GM23338 (cell line): ENCODE measurements at regions not wholly inside any gene's neighbourhood (a gene's known extent, or its start where the extent isn't known, plus 50 kb on each side); places are given as distances from the start of the nearest gene placed in this dataset.
A peak's percentile ranks its signal among the peaks of the same experiment; 100 is the strongest.

Source experiments
- ATAC-seq: fragments of 200-7000 bp; cut with Tn5 transposase; 3 replicates; pipeline ENCODE4 v1.9.1; 2020
- DNase-seq: peaks from one replicate; pipeline ENCODE4 v3.0.0-alpha.2; 2015; ENCODE audit warnings: low spot score
- H2AFZ ChIP-seq: fragments of 200-600 bp; sonication (generic); 2 replicates; pipeline ENCODE4 v1.8.0; 2016; ENCODE audit warnings: antibody characterized with exemption, mild to moderate bottlenecking, moderate library complexity
- H3F3A ChIP-seq: fragments of 200-600 bp; sonication (generic); replicated peaks from 2 replicates; pipeline ENCODE4 v1.8.0; 2017; ENCODE audit warnings: antibody characterized with exemption, mixed run types, low read depth
- H3K27ac ChIP-seq: fragments of 200-600 bp; sonication (generic); 2 replicates; pipeline ENCODE4 v1.6.1; 2016; ENCODE audit warnings: low read depth
- H3K27me3 ChIP-seq: fragments of 200-600 bp; sonication (generic); 2 replicates; pipeline ENCODE4 v1.8.0; 2016; ENCODE audit warnings: mild to moderate bottlenecking, mixed run types, moderate library complexity; ENCODE audit not compliant: insufficient read depth
- H3K36me3 ChIP-seq: fragments of 200-600 bp; sonication (generic); 2 replicates; pipeline ENCODE4 v1.8.0; 2016; ENCODE audit warnings: mild to moderate bottlenecking; ENCODE audit not compliant: insufficient read depth
- H3K4me1 ChIP-seq: fragments of 200-600 bp; sonication (generic); 2 replicates; pipeline ENCODE4 v1.8.0; 2016; ENCODE audit warnings: mild to moderate bottlenecking, moderate library complexity; ENCODE audit not compliant: insufficient read depth
- H3K4me2 ChIP-seq: fragments of 200-600 bp; sonication (generic); 2 replicates; pipeline ENCODE4 v1.7.1; 2017; ENCODE audit warnings: mixed run types
- H3K4me3 ChIP-seq: fragments of 200-600 bp; sonication (generic); 2 replicates; pipeline ENCODE4 v1.6.1; 2016; ENCODE audit warnings: mixed run types
- H3K79me2 ChIP-seq: fragments of 200-600 bp; sonication (generic); replicated peaks from 2 replicates; pipeline ENCODE4 v1.8.0; 2017; ENCODE audit warnings: mild to moderate bottlenecking; ENCODE audit not compliant: insufficient read depth
- H3K9me2 ChIP-seq: fragments of 200-600 bp; sonication (generic); 2 replicates; pipeline ENCODE4 v1.8.0; 2017; ENCODE audit not compliant: insufficient read depth
- H4K20me1 ChIP-seq: fragments of 200-600 bp; sonication (generic); replicated peaks from 2 replicates; pipeline ENCODE4 v1.8.0; 2017; ENCODE audit warnings: mild to moderate bottlenecking; ENCODE audit not compliant: insufficient read depth
- H3K27ac Mint-ChIP-seq: 2 replicates; pipeline ENCODE4 v1.8.0; 2020; ENCODE audit warnings: inconsistent platforms, mild to moderate bottlenecking, moderate library complexity, mixed read lengths
- H3K27me3 Mint-ChIP-seq: 3 replicates; pipeline ENCODE4 v1.8.0; 2022; ENCODE audit warnings: low read depth, mild to moderate bottlenecking, moderate library complexity, mixed read lengths, inconsistent platforms; ENCODE audit not compliant: insufficient read depth, poor library complexity
- H3K36me3 Mint-ChIP-seq: 3 replicates; pipeline ENCODE4 v1.8.0; 2021; ENCODE audit warnings: low read depth, mild to moderate bottlenecking, inconsistent platforms, moderate library complexity, mixed read lengths
- H3K4me1 Mint-ChIP-seq: 3 replicates; pipeline ENCODE4 v1.8.0; 2020; ENCODE audit warnings: mild to moderate bottlenecking, inconsistent platforms, mixed read lengths
- H3K4me3 Mint-ChIP-seq: 3 replicates; pipeline ENCODE4 v1.8.0; 2021; ENCODE audit warnings: moderate library complexity, mild to moderate bottlenecking, inconsistent platforms, mixed read lengths
- H3K9me3 Mint-ChIP-seq: 3 replicates; pipeline ENCODE4 v1.8.0; 2020; ENCODE audit warnings: moderate library complexity, mild to moderate bottlenecking, inconsistent platforms, mixed read lengths
- CREB1 ChIP-seq: fragments of 250-450 bp; sonication (Bioruptor Pico); IDR thresholded peaks from 2 replicates; pipeline ENCODE4 v1.5.0; 2020; ENCODE audit warnings: low read depth, mild to moderate bottlenecking, moderate library complexity
- CTCF ChIP-seq, 2 experiments: fragments of 200-600 bp in 1 of 2; sonication (generic) in 1 of 2; conservative IDR thresholded peaks; 2 replicates each; pipeline versions ENCODE4 v1.5.1 to v1.6.1; 2016 to 2017; ENCODE audit warnings: antibody characterized with exemption in 2 of 2, low read depth in 2 of 2, mild to moderate bottlenecking in 2 of 2, moderate library complexity in 1 of 2
- EZH2phosphoT487 ChIP-seq: fragments of 200-600 bp; sonication (generic); IDR thresholded peaks from one replicate; pipeline ENCODE4 v1.8.1; 2018; ENCODE audit warnings: antibody characterized with exemption; ENCODE audit not compliant: unreplicated experiment
- JUNB ChIP-seq: IDR thresholded peaks from one replicate; pipeline ENCODE4 v1.6.1; 2016; ENCODE audit warnings: antibody characterized with exemption; ENCODE audit not compliant: unreplicated experiment
- NANOG ChIP-seq: IDR thresholded peaks from 2 replicates; pipeline ENCODE4 v1.6.1; 2016; ENCODE audit warnings: antibody characterized with exemption, borderline replicate concordance
- POLR2AphosphoS5 ChIP-seq: IDR thresholded peaks from 2 replicates; pipeline ENCODE4 v1.6.1; 2016; ENCODE audit warnings: antibody characterized with exemption, low read depth
- REST ChIP-seq: IDR thresholded peaks from one replicate; pipeline ENCODE4 v1.6.1; 2018; ENCODE audit warnings: antibody characterized with exemption; ENCODE audit not compliant: unreplicated experiment
- STAT1 ChIP-seq: IDR thresholded peaks from one replicate; pipeline ENCODE4 v1.6.1; 2016; ENCODE audit warnings: antibody characterized with exemption; ENCODE audit not compliant: unreplicated experiment
- ZNF114 ChIP-seq: fragments of 250-450 bp; sonication (Bioruptor Pico); IDR thresholded peaks from 2 replicates; pipeline ENCODE4 v1.5.0; 2020; ENCODE audit warnings: mild to moderate bottlenecking, moderate library complexity
- ZNF462 ChIP-seq: fragments of 250-450 bp; sonication (Bioruptor Pico); IDR thresholded peaks from 2 replicates; pipeline ENCODE4 v1.5.0; 2020; ENCODE audit warnings: mild to moderate bottlenecking, moderate library complexity

GRCh38 chr18:55862693-55863390 is 274.9 kb upstream of the TCF4 start (continued):
- no peak for TF ChIP-seq CTCF (conservative IDR thresholded peaks at IDR 0.05; ENCODE audit: low read depth in 2 of 2)
- no peak for TF ChIP-seq CREB1 (CRISPR knock-in tag)
- no peak for TF ChIP-seq NANOG
- TF ChIP-seq REST: no peak
- TF ChIP-seq STAT1: no peak
- no peak for TF ChIP-seq EZH2phosphoT487
- TF ChIP-seq JUNB: no peak
- no peak for TF ChIP-seq POLR2AphosphoS5

- no peak overlapping the region for H3K27ac ChIP-seq
- H3K9me3 Mint-ChIP-seq: no peaks in the 10 kb centered on the region
- H2AFZ ChIP-seq: no peak overlapping the region
- H3K9me2 ChIP-seq: no peaks in the 10 kb centered on the region
- no peaks in the 10 kb centered on the region for H4K20me1 ChIP-seq
- H3K27me3 ChIP-seq: no peaks in the 10 kb centered on the region
- no peak overlapping the region for H3K27ac Mint-ChIP-seq
- H3K27me3 Mint-ChIP-seq: peaks cover 4% of the 10 kb centered on the region
- H3K36me3 Mint-ChIP-seq: no peaks in the 10 kb centered on the region
- no peaks in the 10 kb centered on the region for H3K36me3 ChIP-seq
- H3K4me3 Mint-ChIP-seq: no peak overlapping the region
- DNase-seq (peak; percentile 52), ATAC-seq (peak; percentile 74)
- H3K4me2 ChIP-seq: no peak overlapping the region
- peaks cover 67% of the 10 kb centered on the region for H3K4me1 Mint-ChIP-seq
- H3K4me1 ChIP-seq: peaks cover 62% of the 10 kb centered on the region
- no peak overlapping the region for H3K4me3 ChIP-seq
- H3K79me2 ChIP-seq: no peaks in the 10 kb centered on the region
- H3F3A ChIP-seq: no peaks in the 10 kb centered on the region
- peak; percentile 70 to 80 for TF ChIP-seq CTCF (conservative IDR thresholded peaks at IDR 0.05; ENCODE audit: low read depth in 2 of 2)
- TF ChIP-seq ZNF114 (CRISPR knock-in tag): no peak
- TF ChIP-seq ZNF462: no peak
- no peak for TF ChIP-seq STAT1
These were observed 273.3 kb upstream of the TCF4 start for GRCh38 chr18:55861266-55861665.
